GM10266 (cell line): ENCODE measurements at regions not wholly inside any gene's neighbourhood (a gene's known extent, or its start where the extent isn't known, plus 50 kb on each side); places are given as distances from the start of the nearest gene placed in this dataset.

Source experiments
- DNase-seq: peaks from one replicate; pipeline ENCODE4 v3.0.0; 2012; ENCODE audit errors: extremely low spot score
- CTCF ChIP-seq: IDR thresholded peaks from 2 replicates; pipeline ENCODE4 v1.5.1; 2012; ENCODE audit warnings: mild to moderate bottlenecking, low read depth; ENCODE audit not compliant: control insufficient read depth, insufficient read depth; ENCODE audit errors: missing control alignments

- DNase-seq: no peak
- no peak for TF ChIP-seq CTCF
Observed at GRCh38 chr12:47007048-47007447, 72.4 kb upstream of the PCED1B start.

- TF ChIP-seq CTCF: no peak
- DNase-seq: no peak
Observed at GRCh38 chr12:47012552-47012951, 66.9 kb upstream of the PCED1B start.

GRCh38 chr12:47014474-47014873, 64.9 kb upstream of the PCED1B start:
- DNase-seq: no peak
- no peak for TF ChIP-seq CTCF

GRCh38 chr12:47015381-47015780, 64.0 kb upstream of the PCED1B start:
- no peak for DNase-seq
- no peak for TF ChIP-seq CTCF

GRCh38 chr12:47017041-47017713, 62.2 kb upstream of the PCED1B start:
- TF ChIP-seq CTCF: no peak
- DNase-seq: no peak

- TF ChIP-seq CTCF: no peak
- no peak for DNase-seq
Observed at GRCh38 chr12:47017901-47018475, 61.4 kb upstream of the PCED1B start.

GRCh38 chr12:47020211-47020821, 59.1 kb upstream of the PCED1B start:
- DNase-seq: no peak
- no peak for TF ChIP-seq CTCF
